ENCODE measurements at regions not wholly inside any gene's neighbourhood (a gene's known extent, or its start where the extent isn't known, plus 50 kb on each side); places are given as distances from the start of the nearest gene placed in this dataset.

DNA sequence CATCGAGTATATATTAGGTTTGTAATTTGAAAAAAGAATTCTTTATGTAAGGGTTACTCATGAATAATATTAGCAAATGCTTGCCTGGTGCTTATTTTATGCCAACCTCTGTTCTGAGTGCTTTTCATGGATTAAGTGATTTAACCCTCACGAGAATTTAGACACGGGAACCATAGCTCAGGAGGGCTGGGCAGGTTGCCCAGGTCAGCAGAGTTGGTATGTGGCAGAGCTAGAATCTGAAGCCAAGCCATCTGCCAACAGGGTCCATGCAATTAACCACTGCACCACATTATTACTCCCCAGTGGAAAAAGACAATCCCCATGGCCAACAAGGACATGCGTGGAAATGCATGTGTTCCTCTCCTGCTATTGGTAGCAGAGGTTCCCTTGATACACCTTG lies 345.6 kb downstream of the CDC5L start:
- TF ChIP-seq ZNF239 (tag by site-specific recombination; IDR thresholded peaks at IDR 0.05), result no peak
- TF ChIP-seq KLF8 (tag by site-specific recombination; IDR thresholded peaks at IDR 0.05), result no peak
- TF ChIP-seq ZNF776 (tag by site-specific recombination; IDR thresholded peaks at IDR 0.05; ENCODE audit: borderline replicate concordance), result no peak
- Histone ChIP-seq H3K9me3 (ENCODE audit: control insufficient read depth, insufficient read depth, low read depth, low read length) (no peaks in the 10 kb centered on the region), H3K27ac (ENCODE audit: extremely low read depth, low read depth, low read length) (no peak overlapping the region), H3K4me1 (ENCODE audit: control insufficient read depth, insufficient read depth, low read length) (peaks cover 17% of the 10 kb centered on the region), H3K4me3 (ENCODE audit: low read depth, low read length) (no peak overlapping the region), H3K36me3 (ENCODE audit: control insufficient read depth in 2 of 2, insufficient read depth in 1 of 2, low read length in 2 of 2) (no peaks in the 10 kb centered on the region)
- POLR2A ChIA-PET, result no interaction called here
- CTCF ChIA-PET, result no interaction called here

- ChIA-PET POLR2A (no interaction called here), CTCF (no interaction called here)
- Histone ChIP-seq H3K9me3 (ENCODE audit: control insufficient read depth, insufficient read depth, low read depth, low read length) (no peaks in the 10 kb centered on the region), H3K27ac (ENCODE audit: extremely low read depth, low read depth, low read length) (no peak overlapping the region), H3K4me1 (ENCODE audit: control insufficient read depth, insufficient read depth, low read length) (peaks cover 17% of the 10 kb centered on the region), H3K36me3 (ENCODE audit: control insufficient read depth in 2 of 2, insufficient read depth in 1 of 2, low read length in 2 of 2) (no peaks in the 10 kb centered on the region), H3K4me3 (ENCODE audit: low read depth, low read length) (no peak overlapping the region)
- TF ChIP-seq ZBTB17 (tag by site-specific recombination; IDR thresholded peaks at IDR 0.05), result no peak
- TF ChIP-seq BCL11A (tag by site-specific recombination; IDR thresholded peaks at IDR 0.05; ENCODE audit: low read depth), result no peak
- TF ChIP-seq ZNF239 (tag by site-specific recombination; IDR thresholded peaks at IDR 0.05), result no peak
- no peak for TF ChIP-seq ZNF24 (tag by site-specific recombination; IDR thresholded peaks at IDR 0.05)
- TF ChIP-seq ZNF654 (tag by site-specific recombination; IDR thresholded peaks at IDR 0.05; ENCODE audit: low read depth), result no peak
- TF ChIP-seq KLF16 (tag by site-specific recombination; IDR thresholded peaks at IDR 0.05), result no peak
- TF ChIP-seq ZNF701 (tag by site-specific recombination; IDR thresholded peaks at IDR 0.05), result no peak
- no peak for TF ChIP-seq ZSCAN30 (tag by site-specific recombination; IDR thresholded peaks at IDR 0.05)
- TF ChIP-seq SP2 (tag by site-specific recombination; IDR thresholded peaks at IDR 0.05), result no peak
- no peak for TF ChIP-seq ZNF423 (tag by site-specific recombination; IDR thresholded peaks at IDR 0.05)
- TF ChIP-seq ZNF596 (tag by site-specific recombination; IDR thresholded peaks at IDR 0.05), result no peak
- no peak for TF ChIP-seq ZNF404 (tag by site-specific recombination; IDR thresholded peaks at IDR 0.05)
- no peak for TF ChIP-seq ZNF561 (tag by site-specific recombination; IDR thresholded peaks at IDR 0.05; ENCODE audit: borderline replicate concordance)
- TF ChIP-seq ZFP37 (tag by site-specific recombination; IDR thresholded peaks at IDR 0.05), result no peak
- no peak for TF ChIP-seq ZNF529 (tag by site-specific recombination; IDR thresholded peaks at IDR 0.05; ENCODE audit: insufficient replicate concordance)
- TF ChIP-seq ZNF121 (tag by site-specific recombination; IDR thresholded peaks at IDR 0.05), result no peak
- no peak for TF ChIP-seq REPIN1 (tag by site-specific recombination; IDR thresholded peaks at IDR 0.05; ENCODE audit: low read depth)
These were observed 346.4 kb downstream of the CDC5L start for GRCh38 chr6:44733868-44734267.

GRCh38 chr6:44734886-44735629 lies 347.6 kb downstream of the CDC5L start:
- Histone ChIP-seq H3K27ac (ENCODE audit: extremely low read depth, low read depth, low read length) (no peak overlapping the region), H3K9me3 (ENCODE audit: control insufficient read depth, insufficient read depth, low read depth, low read length) (no peaks in the 10 kb centered on the region), H3K4me3 (ENCODE audit: low read depth, low read length) (no peak overlapping the region), H3K36me3 (ENCODE audit: control insufficient read depth in 2 of 2, insufficient read depth in 1 of 2, low read length in 2 of 2) (no peaks in the 10 kb centered on the region), H3K4me1 (ENCODE audit: control insufficient read depth, insufficient read depth, low read length) (peaks cover 17% of the 10 kb centered on the region)
- ChIA-PET POLR2A (no interaction called here), CTCF (interaction anchor here (0.9 kb wide), 1 partner anchor 67 kb away, joined by 3 read pairs; no protein-coding TSS in a partner anchor)
- TF ChIP-seq ZNF837 (tag by site-specific recombination; IDR thresholded peaks at IDR 0.05) (no peak), ZNF423 (tag by site-specific recombination; IDR thresholded peaks at IDR 0.05) (no peak), ZNF501 (tag by site-specific recombination; IDR thresholded peaks at IDR 0.05) (no peak), ZNF777 (tag by site-specific recombination; IDR thresholded peaks at IDR 0.05; ENCODE audit: borderline replicate concordance) (no peak), ZNF701 (tag by site-specific recombination; IDR thresholded peaks at IDR 0.05) (no peak), ZNF843 (tag by site-specific recombination; IDR thresholded peaks at IDR 0.05) (no peak), ZNF292 (tag by site-specific recombination; IDR thresholded peaks at IDR 0.05; ENCODE audit: borderline replicate concordance, low read depth) (no peak), ZBTB1 (tag by site-specific recombination; IDR thresholded peaks at IDR 0.05) (no peak), ZSCAN23 (tag by site-specific recombination; IDR thresholded peaks at IDR 0.05) (no peak), ZNF114 (tag by site-specific recombination; IDR thresholded peaks at IDR 0.05) (no peak), ZNF341 (tag by site-specific recombination; IDR thresholded peaks at IDR 0.05; ENCODE audit: low read depth) (no peak), ZNF473 (tag by site-specific recombination; IDR thresholded peaks at IDR 0.05) (no peak)
